ENCODE measurements at regions not wholly inside any gene's neighbourhood (a gene's known extent, or its start where the extent isn't known, plus 50 kb on each side); places are given as distances from the start of the nearest gene placed in this dataset.

DNA sequence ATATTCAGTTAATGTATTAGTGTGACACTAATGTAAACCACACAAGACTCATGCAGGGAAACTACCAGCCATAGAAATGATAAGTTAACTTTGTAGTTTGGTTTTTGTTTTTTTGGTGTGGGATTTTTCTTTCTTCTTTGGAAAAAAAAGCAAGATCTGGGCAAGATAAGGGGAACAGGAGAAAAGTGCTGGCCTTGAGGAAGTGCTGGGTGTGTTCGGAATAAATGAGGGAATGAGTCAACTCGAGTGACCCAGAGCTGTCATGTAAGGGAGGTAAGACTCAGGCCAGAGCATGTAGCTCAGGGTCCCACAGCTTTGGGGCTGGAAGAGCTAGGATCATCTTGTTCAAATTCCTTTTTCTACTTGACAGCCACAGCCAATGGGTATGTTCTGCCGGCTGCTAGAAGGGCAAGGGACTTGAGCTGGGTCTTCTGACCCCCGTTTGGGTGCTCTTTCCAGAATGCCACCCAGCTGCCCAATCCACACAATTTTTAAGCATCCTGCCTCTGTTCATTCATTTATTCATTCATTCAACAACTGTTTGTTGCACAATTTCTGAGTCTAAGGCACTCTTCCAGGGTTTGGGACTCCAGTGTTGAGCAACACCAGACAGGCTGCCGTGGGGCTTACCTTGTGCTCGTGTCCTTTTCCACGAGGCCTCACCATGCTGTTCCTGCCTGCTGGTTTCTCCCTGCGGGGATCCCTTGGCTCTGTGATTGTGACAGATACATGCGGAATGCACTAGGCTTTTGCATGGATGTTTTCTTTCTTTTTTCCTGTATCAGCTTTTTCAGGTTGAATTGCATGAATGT lies 54.5 kb downstream of the CLDN34 start:
- TF ChIP-seq, protein P1, sequence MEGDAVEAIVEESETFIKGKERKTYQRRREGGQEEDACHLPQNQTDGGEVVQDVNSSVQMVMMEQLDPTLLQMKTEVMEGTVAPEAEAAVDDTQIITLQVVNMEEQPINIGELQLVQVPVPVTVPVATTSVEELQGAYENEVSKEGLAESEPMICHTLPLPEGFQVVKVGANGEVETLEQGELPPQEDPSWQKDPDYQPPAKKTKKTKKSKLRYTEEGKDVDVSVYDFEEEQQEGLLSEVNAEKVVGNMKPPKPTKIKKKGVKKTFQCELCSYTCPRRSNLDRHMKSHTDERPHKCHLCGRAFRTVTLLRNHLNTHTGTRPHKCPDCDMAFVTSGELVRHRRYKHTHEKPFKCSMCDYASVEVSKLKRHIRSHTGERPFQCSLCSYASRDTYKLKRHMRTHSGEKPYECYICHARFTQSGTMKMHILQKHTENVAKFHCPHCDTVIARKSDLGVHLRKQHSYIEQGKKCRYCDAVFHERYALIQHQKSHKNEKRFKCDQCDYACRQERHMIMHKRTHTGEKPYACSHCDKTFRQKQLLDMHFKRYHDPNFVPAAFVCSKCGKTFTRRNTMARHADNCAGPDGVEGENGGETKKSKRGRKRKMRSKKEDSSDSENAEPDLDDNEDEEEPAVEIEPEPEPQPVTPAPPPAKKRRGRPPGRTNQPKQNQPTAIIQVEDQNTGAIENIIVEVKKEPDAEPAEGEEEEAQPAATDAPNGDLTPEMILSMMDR (IDR thresholded peaks at IDR 0.05; ENCODE audit: low read depth, low read length): no peak
- no peak for DNase-seq (ENCODE audit: extremely low read depth, low read depth)

DNA sequence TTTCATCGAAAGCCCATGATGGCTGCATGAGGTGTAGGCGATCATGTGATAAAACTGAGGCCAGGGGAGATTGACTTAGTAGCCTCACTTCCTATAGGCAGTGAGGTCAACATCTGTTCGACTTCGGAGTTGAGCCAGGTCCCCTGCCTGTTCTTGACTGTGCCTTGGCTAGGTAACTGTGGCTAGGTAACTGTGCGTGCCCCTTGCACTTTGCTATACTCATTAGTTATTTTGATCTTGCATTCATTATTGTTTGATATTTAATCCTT lies 55.0 kb downstream of the CLDN34 start:
- TF ChIP-seq, protein P1 (IDR thresholded peaks at IDR 0.05; ENCODE audit: low read depth, low read length): no peak
- DNase-seq (ENCODE audit: extremely low read depth, low read depth): no peak

DNA sequence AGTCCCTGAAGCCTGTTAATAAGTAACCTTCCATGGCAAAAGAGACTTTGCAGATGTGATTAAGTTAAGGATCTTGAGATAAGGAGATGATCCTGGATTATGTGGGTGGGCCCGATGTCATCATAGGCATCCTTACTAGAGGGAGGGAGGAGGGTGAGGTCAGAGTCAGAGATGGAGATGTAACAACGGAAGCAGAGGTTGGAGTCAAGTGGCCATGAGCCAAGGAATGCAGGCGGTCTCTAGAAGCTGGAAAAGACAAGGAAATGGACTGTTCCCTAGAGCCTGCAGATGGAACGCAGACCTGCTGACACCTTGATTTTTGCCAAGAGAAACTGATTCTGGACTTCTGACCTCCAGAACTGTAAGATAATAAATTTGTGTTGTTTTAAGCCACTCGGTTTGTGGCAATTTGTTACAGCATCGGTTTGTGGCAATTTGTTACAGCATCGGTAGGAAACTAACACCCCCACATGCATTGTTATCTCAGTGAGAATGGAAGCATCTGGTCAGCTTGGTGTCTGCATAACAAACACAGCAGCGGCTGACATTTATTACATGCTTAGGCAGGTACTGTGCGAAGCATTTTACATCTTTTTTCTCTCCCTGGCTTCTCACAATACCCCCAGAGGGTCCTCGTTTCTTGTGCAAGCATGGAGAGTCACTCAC lies 55.6 kb downstream of the CLDN34 start:
- TF ChIP-seq, protein P1 (IDR thresholded peaks at IDR 0.05; ENCODE audit: low read depth, low read length): no peak
- DNase-seq (ENCODE audit: extremely low read depth, low read depth): no peak

DNA sequence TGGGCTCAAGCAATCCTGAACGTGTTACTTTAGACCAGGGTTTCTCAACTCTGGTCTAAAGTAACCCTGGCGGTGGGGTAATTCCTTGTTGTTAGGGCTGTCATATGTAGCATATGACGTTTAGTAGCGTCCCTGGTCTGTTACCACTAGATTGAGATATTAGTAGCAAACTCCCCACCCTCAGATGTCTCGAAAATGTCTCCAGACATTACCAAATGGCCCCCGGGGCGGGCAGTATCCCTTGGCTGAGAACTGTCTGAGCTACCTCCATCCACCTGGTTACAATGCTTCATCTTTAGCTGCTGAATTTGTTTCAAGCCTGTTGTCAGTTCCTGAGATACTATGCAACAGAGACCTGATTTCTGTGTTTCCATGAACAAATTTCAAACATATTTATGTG lies 56.7 kb downstream of the CLDN34 start:
- TF ChIP-seq, protein P1 (IDR thresholded peaks at IDR 0.05; ENCODE audit: low read depth, low read length): no peak
- DNase-seq (ENCODE audit: extremely low read depth, low read depth): no peak

DNA sequence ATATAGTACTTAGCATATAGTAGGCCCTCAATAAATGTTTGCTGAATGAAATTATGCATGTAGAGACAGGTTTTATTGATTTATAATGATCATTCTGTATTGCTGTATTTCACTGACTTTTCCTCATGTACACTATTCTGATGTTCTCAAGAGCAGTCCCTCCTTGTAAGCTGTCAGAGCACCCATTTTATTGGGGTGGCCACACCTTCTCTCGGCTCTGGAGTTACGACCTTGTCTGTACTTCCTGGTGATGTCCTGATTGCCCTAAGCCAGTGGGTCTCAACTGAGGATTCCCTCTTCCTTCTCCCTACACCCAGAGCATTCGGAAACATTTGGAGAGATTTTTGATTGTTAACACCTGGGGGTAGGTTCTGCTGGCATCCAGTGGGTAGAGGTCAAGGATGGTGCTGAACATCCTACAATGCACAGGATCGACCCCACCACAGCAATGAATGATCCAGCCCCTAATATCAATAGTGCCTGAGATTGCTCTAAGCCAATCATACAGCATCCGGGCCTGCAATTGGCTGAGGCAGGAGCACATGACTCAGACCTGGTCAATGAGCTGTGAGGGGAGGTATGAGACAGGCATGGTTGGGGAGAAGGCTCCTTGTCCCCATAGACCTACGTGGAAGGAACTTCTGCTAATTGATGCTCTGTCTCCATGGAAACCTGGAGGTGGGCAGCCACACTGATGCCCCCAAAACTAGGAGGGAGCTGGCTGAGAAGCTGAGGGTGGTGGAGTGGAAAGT lies 58.8 kb downstream of the CLDN34 start:
- no peak for DNase-seq (ENCODE audit: extremely low read depth, low read depth)
- TF ChIP-seq, protein P1 (IDR thresholded peaks at IDR 0.05; ENCODE audit: low read depth, low read length): no peak

DNA sequence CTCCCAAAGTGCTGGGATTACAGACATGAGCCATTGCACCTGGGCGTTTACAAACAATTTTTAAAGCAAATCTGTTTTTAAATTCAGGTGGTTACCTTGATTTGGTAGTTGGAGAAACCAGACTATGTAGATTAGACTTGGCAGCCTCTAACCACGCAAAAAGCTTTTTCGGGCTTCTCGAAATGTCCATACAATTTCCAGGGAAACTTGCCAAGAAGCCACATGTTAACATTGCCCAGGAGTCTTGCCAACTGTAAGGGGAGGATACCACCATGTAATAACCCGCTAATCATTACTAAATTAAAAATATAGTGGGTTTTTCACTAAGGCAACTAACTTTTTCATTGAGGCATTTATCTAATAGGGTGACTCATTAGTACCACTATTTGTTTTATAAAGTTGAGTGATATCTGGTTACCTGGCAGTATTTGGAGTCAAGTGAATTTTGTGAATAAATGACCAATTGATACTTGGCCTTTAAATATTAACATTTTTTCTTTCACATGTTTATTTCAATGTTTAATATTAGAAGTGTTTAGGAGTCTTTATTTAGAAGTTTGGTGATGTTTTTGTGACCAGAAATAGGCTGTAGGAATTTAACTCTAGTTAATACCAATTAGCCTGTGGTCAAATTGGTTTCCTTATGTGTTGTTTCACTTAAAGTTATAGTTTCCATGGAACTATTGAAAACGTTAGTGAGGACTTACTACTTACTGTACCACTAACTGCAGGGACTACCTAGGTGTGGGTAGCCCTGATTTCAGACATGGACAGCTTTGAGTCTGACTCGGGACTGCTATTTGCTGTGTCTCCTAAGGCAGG lies 61.3 kb downstream of the CLDN34 start:
- no peak for DNase-seq (ENCODE audit: extremely low read depth, low read depth)
- TF ChIP-seq, protein P1 (IDR thresholded peaks at IDR 0.05; ENCODE audit: low read depth, low read length): no peak

All from AG09319 (cell line).